ENCODE measurements at regions not wholly inside any gene's neighbourhood (a gene's known extent, or its start where the extent isn't known, plus 50 kb on each side); places are given as distances from the start of the nearest gene placed in this dataset.

DNA sequence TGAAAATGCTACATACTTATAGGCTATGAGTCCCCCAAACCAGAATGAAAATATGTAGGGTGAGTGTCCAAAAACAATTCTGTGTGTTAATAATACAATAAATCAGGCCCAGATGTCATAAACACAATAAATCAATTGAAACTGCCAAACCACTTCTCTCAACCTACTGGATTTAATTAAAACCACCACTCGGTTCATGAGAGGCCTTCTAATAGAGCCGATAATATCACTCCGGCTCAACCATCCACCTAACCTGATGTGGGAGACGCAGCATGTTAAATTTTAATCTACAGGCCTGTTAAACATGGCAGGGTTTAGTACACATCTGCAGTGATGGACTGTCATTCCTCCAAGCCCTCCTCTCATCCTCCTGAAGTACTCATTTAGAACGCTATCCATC, 734.5 kb upstream of the ZNF608 start:
- Histone ChIP-seq H3K79me2 (ENCODE audit: control insufficient read depth, insufficient read depth, low read length) (no peaks in the 10 kb centered on the region), H3K4me1 (ENCODE audit: control insufficient read depth, extremely low read depth, insufficient read depth, low read length) (peaks cover 34% of the 10 kb centered on the region), H3K4me2 (ENCODE audit: insufficient read depth, low read length) (no peak overlapping the region), H3K27ac (ENCODE audit: insufficient read depth, low read depth, low read length) (no peak overlapping the region), H3K27me3 (ENCODE audit: control insufficient read depth in 2 of 2, insufficient read depth in 2 of 2, low read length in 2 of 2) (no peaks in the 10 kb centered on the region), H2AFZ (ENCODE audit: low read depth, low read length) (no peak overlapping the region), H3K9ac (replicated peaks; ENCODE audit: extremely low read depth, insufficient read depth, low read length) (no peak overlapping the region), H3K36me3 (ENCODE audit: control insufficient read depth in 2 of 2, extremely low read depth in 1 of 2, insufficient read depth in 2 of 2, low read length in 2 of 2) (no peaks in the 10 kb centered on the region), H4K20me1 (replicated peaks; ENCODE audit: control insufficient read depth, extremely low read depth, insufficient read depth, low read length) (no peaks in the 10 kb centered on the region), H3K9me1 (replicated peaks; ENCODE audit: control insufficient read depth, extremely low read depth, insufficient read depth, low read length) (no peaks in the 10 kb centered on the region), H3K9me3 (replicated peaks; ENCODE audit: control insufficient read depth, insufficient read depth, low read length) (no peaks in the 10 kb centered on the region), H3K4me3 (replicated peaks in 1 of 3; ENCODE audit: insufficient read depth in 1 of 3, low read depth in 1 of 3, low read length in 3 of 3) (no peak overlapping the region)
- intact Hi-C loops (cut with micrococcal nuclease) (loop anchor here (5.0 to 10.0 kb wide), 3 partner anchors 166 to 1774 kb away; no protein-coding TSS in a partner anchor), dilution Hi-C loops (cut with MboI; ENCODE audit: extremely low pct_ligation_motif_present, low sequenced_read_pairs) (no loop called here)
- TF ChIP-seq POLR2AphosphoS5 (IDR thresholded peaks at IDR 0.05; ENCODE audit: insufficient read depth, low read depth, low read length) (no peak), FOS (IDR thresholded peaks at IDR 0.05; ENCODE audit: borderline replicate concordance, insufficient read depth, low read length) (no peak), JUN (IDR thresholded peaks at IDR 0.05; ENCODE audit: borderline replicate concordance, insufficient read depth, insufficient read length, low read depth) (no peak), GATA2 (IDR thresholded peaks at IDR 0.05; ENCODE audit: insufficient read depth, insufficient read length, low read depth, low read length) (no peak), MYC (IDR thresholded peaks at IDR 0.05; ENCODE audit: low read depth, low read length) (no peak), EZH2 (IDR thresholded peaks at IDR 0.05; ENCODE audit: borderline replicate concordance, low read depth, low read length, severe bottlenecking) (no peak), POLR2A (IDR thresholded peaks at IDR 0.05; ENCODE audit: low read depth, low read length) (no peak)
- TF ChIP-seq, protein P1, sequence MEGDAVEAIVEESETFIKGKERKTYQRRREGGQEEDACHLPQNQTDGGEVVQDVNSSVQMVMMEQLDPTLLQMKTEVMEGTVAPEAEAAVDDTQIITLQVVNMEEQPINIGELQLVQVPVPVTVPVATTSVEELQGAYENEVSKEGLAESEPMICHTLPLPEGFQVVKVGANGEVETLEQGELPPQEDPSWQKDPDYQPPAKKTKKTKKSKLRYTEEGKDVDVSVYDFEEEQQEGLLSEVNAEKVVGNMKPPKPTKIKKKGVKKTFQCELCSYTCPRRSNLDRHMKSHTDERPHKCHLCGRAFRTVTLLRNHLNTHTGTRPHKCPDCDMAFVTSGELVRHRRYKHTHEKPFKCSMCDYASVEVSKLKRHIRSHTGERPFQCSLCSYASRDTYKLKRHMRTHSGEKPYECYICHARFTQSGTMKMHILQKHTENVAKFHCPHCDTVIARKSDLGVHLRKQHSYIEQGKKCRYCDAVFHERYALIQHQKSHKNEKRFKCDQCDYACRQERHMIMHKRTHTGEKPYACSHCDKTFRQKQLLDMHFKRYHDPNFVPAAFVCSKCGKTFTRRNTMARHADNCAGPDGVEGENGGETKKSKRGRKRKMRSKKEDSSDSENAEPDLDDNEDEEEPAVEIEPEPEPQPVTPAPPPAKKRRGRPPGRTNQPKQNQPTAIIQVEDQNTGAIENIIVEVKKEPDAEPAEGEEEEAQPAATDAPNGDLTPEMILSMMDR (IDR thresholded peaks at IDR 0.05; ENCODE audit: extremely low read depth in 1 of 2, insufficient read depth in 1 of 2, low read depth in 1 of 2, low read length in 2 of 2): no peak
- TF ChIP-seq, protein P2, sequence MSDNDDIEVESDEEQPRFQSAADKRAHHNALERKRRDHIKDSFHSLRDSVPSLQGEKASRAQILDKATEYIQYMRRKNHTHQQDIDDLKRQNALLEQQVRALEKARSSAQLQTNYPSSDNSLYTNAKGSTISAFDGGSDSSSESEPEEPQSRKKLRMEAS (IDR thresholded peaks at IDR 0.05; ENCODE audit: insufficient read depth, insufficient read length): no peak
- no peak for FAIRE-seq
- ChIA-PET CTCF (no interaction called here), POLR2A (no interaction called here)
- no TSS peak for BruUV-seq (replicated peaks)
- no peak for DNase-seq (ENCODE audit: low read depth, low spot score)

Measured in endothelial cell of umbilical vein (primary cell).